ENCODE measurements at regions not wholly inside any gene's neighbourhood (a gene's known extent, or its start where the extent isn't known, plus 50 kb on each side); places are given as distances from the start of the nearest gene placed in this dataset.

- TF ChIP-seq CTCF (IDR thresholded peaks at IDR 0.05; ENCODE audit: low read depth, low read length, missing input control) (no peak), GABPA (IDR thresholded peaks at IDR 0.05 in 1 of 2, conservative IDR thresholded peaks at IDR 0.05 in 1 of 2) (no peak), TAF1 (conservative IDR thresholded peaks at IDR 0.05) (no peak), ZBTB33 (IDR thresholded peaks at IDR 0.05) (no peak), JUND (IDR thresholded peaks at IDR 0.05) (no peak), RAD21 (IDR thresholded peaks at IDR 0.05) (no peak), MAX (IDR thresholded peaks at IDR 0.05) (no peak), RXRA (IDR thresholded peaks at IDR 0.05) (no peak)
Observed at GRCh38 chr6:112925702-112926101, 578.6 kb downstream of the RFPL4B start.
